NCI-H2227 treated with DMSO at 0.1 percent for 48 hours (cell line): ENCODE measurements at regions not wholly inside any gene's neighbourhood (a gene's known extent, or its start where the extent isn't known, plus 50 kb on each side); places are given as distances from the start of the nearest gene placed in this dataset.

ENCODE experiments used
- DNase-seq: peaks from one replicate; lab custom pipeline; 2025; lab: John Stamatoyannopoulos, UW

- no peak for DNase-seq
These were observed 72.8 kb upstream of the MC4R start for GRCh38 chr18:60445341-60445740.

- DNase-seq = no peak
These were observed 74.2 kb upstream of the MC4R start for GRCh38 chr18:60446821-60447220.

GRCh38 chr18:60448487-60449267 lies 76.1 kb upstream of the MC4R start:
- no peak for DNase-seq

- DNase-seq = no peak
These were observed 79.8 kb upstream of the MC4R start for GRCh38 chr18:60452421-60452820.

- DNase-seq = no peak
These were observed 94.1 kb upstream of the MC4R start for GRCh38 chr18:60466677-60467076.

GRCh38 chr18:60469387-60470100 lies 97.0 kb upstream of the MC4R start:
- no peak for DNase-seq

GRCh38 chr18:60471652-60472051 lies 99.1 kb upstream of the MC4R start:
- DNase-seq = no peak

- DNase-seq = no peak
These were observed 112.6 kb upstream of the MC4R start for GRCh38 chr18:60485201-60485600.

- no peak for DNase-seq
These were observed 120.5 kb upstream of the MC4R start for GRCh38 chr18:60493066-60493465.

GRCh38 chr18:60499675-60500074 lies 127.1 kb upstream of the MC4R start:
- no peak for DNase-seq

- no peak for DNase-seq
These were observed 128.4 kb upstream of the MC4R start for GRCh38 chr18:60500960-60501359.

GRCh38 chr18:60502591-60502990 lies 130.0 kb upstream of the MC4R start:
- no peak for DNase-seq

GRCh38 chr18:60503199-60503598 lies 130.6 kb upstream of the MC4R start:
- no peak for DNase-seq

GRCh38 chr18:60506190-60506589 lies 133.6 kb upstream of the MC4R start:
- no peak for DNase-seq

- no peak for DNase-seq
These were observed 134.1 kb upstream of the MC4R start for GRCh38 chr18:60506682-60507081.

GRCh38 chr18:60508108-60508507 lies 135.5 kb upstream of the MC4R start:
- DNase-seq = no peak

- DNase-seq = no peak
These were observed 162.0 kb upstream of the MC4R start for GRCh38 chr18:60534538-60534937.

GRCh38 chr18:60537074-60537473 lies 164.5 kb upstream of the MC4R start:
- no peak for DNase-seq

GRCh38 chr18:60538891-60539290 lies 166.3 kb upstream of the MC4R start:
- no peak for DNase-seq

- DNase-seq = no peak
These were observed 169.1 kb upstream of the MC4R start for GRCh38 chr18:60541661-60542060.

GRCh38 chr18:60543646-60544045 lies 171.1 kb upstream of the MC4R start:
- no peak for DNase-seq

GRCh38 chr18:60549338-60549960 lies 176.9 kb upstream of the MC4R start:
- peak; percentile 26 for DNase-seq

- DNase-seq = no peak
These were observed 180.4 kb upstream of the MC4R start for GRCh38 chr18:60552948-60553347.
